ENCODE measurements at regions not wholly inside any gene's neighbourhood (a gene's known extent, or its start where the extent isn't known, plus 50 kb on each side); places are given as distances from the start of the nearest gene placed in this dataset.
A peak's percentile ranks its signal among the peaks of the same experiment; 100 is the strongest.

DNA sequence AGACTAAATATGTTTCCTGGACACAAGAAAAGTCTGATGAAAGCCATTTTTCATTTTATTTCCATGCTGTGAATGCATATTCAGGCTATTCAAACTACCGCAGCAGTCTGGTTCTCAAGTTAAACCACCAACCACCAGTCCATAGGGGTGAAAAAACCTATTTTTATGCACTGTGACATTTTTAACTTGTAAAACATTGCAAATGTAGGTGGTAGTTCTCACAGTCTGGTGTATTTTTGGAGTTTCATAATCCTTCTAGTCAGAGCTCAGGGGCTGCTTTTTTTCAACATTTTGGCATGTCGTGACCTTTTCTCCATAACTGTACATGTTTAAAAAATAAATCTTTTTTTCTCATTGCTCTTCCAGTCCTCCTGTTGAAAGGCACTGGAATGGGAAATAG, 907.6 kb upstream of the ADGRL2 start:
- Mint-ChIP-seq H3K9me3 (ENCODE audit: low read depth, unreplicated experiment) (no peaks in the 10 kb centered on the region), H3K27me3 (ENCODE audit: unreplicated experiment) (no peaks in the 10 kb centered on the region), H3K36me3 (ENCODE audit: insufficient read depth, unreplicated experiment) (no peaks in the 10 kb centered on the region), H3K4me1 (ENCODE audit: low read depth, unreplicated experiment) (no peaks in the 10 kb centered on the region), H3K4me3 (ENCODE audit: low read depth, unreplicated experiment) (no peak overlapping the region), H3K27ac (ENCODE audit: unreplicated experiment) (no peak overlapping the region)
- no TSS peak for BruUV-seq (replicated peaks)
- intact Hi-C loops (cut with micrococcal nuclease; ENCODE audit: unreplicated experiment) = no loop called here
- DNase-seq = no peak
- CTCF ChIA-PET = no interaction called here
- TF ChIP-seq, protein P1, sequence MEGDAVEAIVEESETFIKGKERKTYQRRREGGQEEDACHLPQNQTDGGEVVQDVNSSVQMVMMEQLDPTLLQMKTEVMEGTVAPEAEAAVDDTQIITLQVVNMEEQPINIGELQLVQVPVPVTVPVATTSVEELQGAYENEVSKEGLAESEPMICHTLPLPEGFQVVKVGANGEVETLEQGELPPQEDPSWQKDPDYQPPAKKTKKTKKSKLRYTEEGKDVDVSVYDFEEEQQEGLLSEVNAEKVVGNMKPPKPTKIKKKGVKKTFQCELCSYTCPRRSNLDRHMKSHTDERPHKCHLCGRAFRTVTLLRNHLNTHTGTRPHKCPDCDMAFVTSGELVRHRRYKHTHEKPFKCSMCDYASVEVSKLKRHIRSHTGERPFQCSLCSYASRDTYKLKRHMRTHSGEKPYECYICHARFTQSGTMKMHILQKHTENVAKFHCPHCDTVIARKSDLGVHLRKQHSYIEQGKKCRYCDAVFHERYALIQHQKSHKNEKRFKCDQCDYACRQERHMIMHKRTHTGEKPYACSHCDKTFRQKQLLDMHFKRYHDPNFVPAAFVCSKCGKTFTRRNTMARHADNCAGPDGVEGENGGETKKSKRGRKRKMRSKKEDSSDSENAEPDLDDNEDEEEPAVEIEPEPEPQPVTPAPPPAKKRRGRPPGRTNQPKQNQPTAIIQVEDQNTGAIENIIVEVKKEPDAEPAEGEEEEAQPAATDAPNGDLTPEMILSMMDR (IDR thresholded peaks at IDR 0.05; ENCODE audit: unreplicated experiment) = no peak

DNA sequence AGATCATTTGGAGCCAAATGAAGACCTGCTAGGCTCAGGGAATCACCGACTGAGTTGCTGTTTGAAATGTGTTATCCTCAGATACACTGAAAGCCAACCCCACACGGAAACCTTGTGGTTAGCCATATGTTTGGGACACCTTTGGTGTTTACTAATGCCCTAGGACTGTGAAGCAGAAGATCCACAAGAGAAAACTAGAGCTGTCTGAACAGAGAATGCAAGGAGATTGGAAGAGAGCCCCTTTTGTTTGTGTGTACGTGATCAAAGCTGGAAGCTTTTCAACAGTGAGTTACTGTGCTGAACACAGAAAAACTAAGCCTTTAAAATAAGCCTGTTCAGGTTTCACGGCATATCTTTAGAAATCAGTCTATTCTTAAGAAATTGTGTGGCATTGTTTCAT, 908.2 kb upstream of the ADGRL2 start:
- Mint-ChIP-seq H3K36me3 (ENCODE audit: insufficient read depth, unreplicated experiment) (no peaks in the 10 kb centered on the region), H3K9me3 (ENCODE audit: low read depth, unreplicated experiment) (no peaks in the 10 kb centered on the region), H3K27ac (ENCODE audit: unreplicated experiment) (no peak overlapping the region), H3K4me1 (ENCODE audit: low read depth, unreplicated experiment) (no peaks in the 10 kb centered on the region), H3K27me3 (ENCODE audit: unreplicated experiment) (no peaks in the 10 kb centered on the region), H3K4me3 (ENCODE audit: low read depth, unreplicated experiment) (no peak overlapping the region)
- TF ChIP-seq, protein P1 (IDR thresholded peaks at IDR 0.05; ENCODE audit: unreplicated experiment) = no peak
- BruUV-seq (replicated peaks) = no TSS peak
- intact Hi-C loops (cut with micrococcal nuclease; ENCODE audit: unreplicated experiment) = no loop called here
- DNase-seq = no peak
- CTCF ChIA-PET = interaction anchor here (0.6 to 0.7 kb wide), 4 partner anchors 177 to 855 kb away, joined by 3 to 6 read pairs (median 4); no protein-coding TSS in a partner anchor

DNA sequence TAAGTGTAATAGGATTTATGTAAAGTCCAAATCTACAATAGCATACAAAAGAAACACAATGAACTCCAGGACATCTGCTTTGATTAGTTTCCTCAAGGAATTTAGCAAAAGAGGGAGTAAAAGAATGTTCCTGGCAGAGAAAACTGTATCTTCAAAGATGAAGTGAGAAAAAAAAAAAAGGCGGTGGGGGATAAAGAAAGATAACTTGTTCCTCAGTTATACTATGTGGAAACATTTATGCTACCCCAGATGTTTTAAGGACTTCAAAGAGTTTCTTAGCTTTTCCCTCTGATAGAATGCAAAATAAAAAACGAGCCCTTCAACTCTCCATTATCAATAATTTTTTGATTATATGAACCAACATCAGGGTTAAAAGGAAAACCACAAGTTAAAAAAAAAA, 908.9 kb upstream of the ADGRL2 start:
- TF ChIP-seq, protein P1 (IDR thresholded peaks at IDR 0.05; ENCODE audit: unreplicated experiment) = no peak
- no peaks in the 10 kb centered on the region for H3K36me3 Mint-ChIP-seq (ENCODE audit: insufficient read depth, unreplicated experiment)
- no peaks in the 10 kb centered on the region for H3K4me1 Mint-ChIP-seq (ENCODE audit: low read depth, unreplicated experiment)
- DNase-seq = no peak
- H3K9me3 Mint-ChIP-seq (ENCODE audit: low read depth, unreplicated experiment) = no peaks in the 10 kb centered on the region
- H3K27me3 Mint-ChIP-seq (ENCODE audit: unreplicated experiment) = no peaks in the 10 kb centered on the region
- BruUV-seq (replicated peaks) = no TSS peak
- intact Hi-C loops (cut with micrococcal nuclease; ENCODE audit: unreplicated experiment) = no loop called here
- CTCF ChIA-PET = interaction anchor here (0.6 to 0.7 kb wide), 4 partner anchors 177 to 854 kb away, joined by 3 to 6 read pairs (median 4); no protein-coding TSS in a partner anchor
- no peak overlapping the region for H3K4me3 Mint-ChIP-seq (ENCODE audit: low read depth, unreplicated experiment)
- no peak overlapping the region for H3K27ac Mint-ChIP-seq (ENCODE audit: unreplicated experiment)

DNA sequence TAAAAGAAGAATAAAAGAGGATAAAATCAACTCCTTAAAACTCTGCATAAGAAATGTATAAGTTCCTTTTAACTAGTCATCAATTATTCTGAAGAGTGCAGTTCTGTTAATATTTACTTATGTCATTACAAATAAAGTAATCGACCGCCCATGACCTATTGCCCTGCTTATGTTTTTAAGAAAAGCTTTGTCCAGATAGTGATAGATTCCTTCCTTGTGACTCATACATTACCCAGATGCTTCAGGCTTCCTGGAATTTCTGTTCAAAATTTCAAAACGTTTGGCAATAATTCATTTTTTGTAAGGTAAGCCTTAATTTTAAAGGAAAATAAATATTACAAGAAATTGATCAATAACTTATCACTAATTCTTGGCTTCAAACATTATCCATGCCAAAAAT, 918.2 kb upstream of the ADGRL2 start:
- H3K36me3 Mint-ChIP-seq (ENCODE audit: insufficient read depth, unreplicated experiment) = no peaks in the 10 kb centered on the region
- H3K9me3 Mint-ChIP-seq (ENCODE audit: low read depth, unreplicated experiment) = peaks cover 2% of the 10 kb centered on the region
- no peak overlapping the region for H3K4me3 Mint-ChIP-seq (ENCODE audit: low read depth, unreplicated experiment)
- peaks cover 14% of the 10 kb centered on the region for H3K4me1 Mint-ChIP-seq (ENCODE audit: low read depth, unreplicated experiment)
- peak; percentile 51 for DNase-seq
- no peaks in the 10 kb centered on the region for H3K27me3 Mint-ChIP-seq (ENCODE audit: unreplicated experiment)
- TF ChIP-seq, protein P1 (IDR thresholded peaks at IDR 0.05; ENCODE audit: unreplicated experiment) = no peak
- peak overlapping the region; percentile 51 for H3K27ac Mint-ChIP-seq (ENCODE audit: unreplicated experiment)
- intact Hi-C loops (cut with micrococcal nuclease; ENCODE audit: unreplicated experiment) = loop anchor here (10.0 kb wide), 2 partner anchors 172 to 668 kb away; no protein-coding TSS in a partner anchor
- CTCF ChIA-PET = interaction anchor here (0.6 kb wide), 1 partner anchor 12 kb away, joined by 3 read pairs; no protein-coding TSS in a partner anchor
- no TSS peak for BruUV-seq (replicated peaks)
